Body of pancreas (tissue), 4 donors: ENCODE measurements at regions not wholly inside any gene's neighbourhood (a gene's known extent, or its start where the extent isn't known, plus 50 kb on each side); places are given as distances from the start of the nearest gene placed in this dataset.
"Not testable (repeated sequence)": the region's sequence is repeated elsewhere in the genome, so short reads cannot be mapped to it uniquely, and the experiment has no call there.

Source experiments
- CTCF ChIP-seq, 7 experiments: fragments of 450-650 bp in 4 of 7; fragments of 200-600 bp in 3 of 7; sonication (generic) in 3 of 7; IDR thresholded peaks; one replicate each; pipeline ENCODE4 v1.5.1; 2016 to 2019; ENCODE audit warnings: antibody characterized with exemption in 7 of 7
- POLR2A ChIP-seq, 3 donors: fragments of 450-650 bp; IDR thresholded peaks; one replicate each; pipeline ENCODE4 v1.6.1; 2016; ENCODE audit warnings: antibody characterized with exemption in 3 of 3, mild to moderate bottlenecking in 2 of 3

GRCh38 chr4:189630913-189631567 lies 309.6 kb upstream of the FRG1 start:
- TF ChIP-seq POLR2A, CTCF (IDR thresholded peaks at IDR 0.05): not testable (repeated sequence)
